ENCODE measurements at regions not wholly inside any gene's neighbourhood (a gene's known extent, or its start where the extent isn't known, plus 50 kb on each side); places are given as distances from the start of the nearest gene placed in this dataset.

GRCh38 chr10:76645341-76645740 lies 992.3 kb downstream of the KCNMA1 start:
- TF ChIP-seq RAD21 (IDR thresholded peaks at IDR 0.05; ENCODE audit: low read length) = no peak
- TF ChIP-seq CTCF (conservative IDR thresholded peaks at IDR 0.05; ENCODE audit: low read depth, low read length) = no peak
- no peak for TF ChIP-seq POLR2A (IDR thresholded peaks at IDR 0.05; ENCODE audit: low read depth, low read length)
- TF ChIP-seq BHLHE40 (IDR thresholded peaks at IDR 0.05; ENCODE audit: low read depth, low read length) = no peak
- no peak for TF ChIP-seq USF2 (IDR thresholded peaks at IDR 0.05; ENCODE audit: low read depth, low read length)
- no peak for TF ChIP-seq SMC3 (IDR thresholded peaks at IDR 0.05; ENCODE audit: low read depth, low read length)
- no peak for TF ChIP-seq RFX5 (IDR thresholded peaks at IDR 0.05; ENCODE audit: low read depth, low read length)
- no peak for TF ChIP-seq NFE2L2 (IDR thresholded peaks at IDR 0.05; ENCODE audit: low read depth, low read length)
- TF ChIP-seq MAFK (IDR thresholded peaks at IDR 0.05; ENCODE audit: low read depth, low read length) = no peak
- no peak for TF ChIP-seq MAZ (IDR thresholded peaks at IDR 0.05; ENCODE audit: borderline replicate concordance, low read depth, low read length)
- TF ChIP-seq ELK1 (IDR thresholded peaks at IDR 0.05; ENCODE audit: borderline replicate concordance, low read depth, low read length) = no peak
- no peak for TF ChIP-seq CEBPB (IDR thresholded peaks at IDR 0.05; ENCODE audit: low read depth, low read length)
- no peak for TF ChIP-seq MXI1 (IDR thresholded peaks at IDR 0.05; ENCODE audit: borderline replicate concordance, low read depth, low read length)
